Natural killer cell (primary cell): ENCODE measurements at regions not wholly inside any gene's neighbourhood (a gene's known extent, or its start where the extent isn't known, plus 50 kb on each side); places are given as distances from the start of the nearest gene placed in this dataset.

Experiments used
- ATAC-seq, 3 donors: fragments of 150-1000 bp in 2 of 3; fragments of 200-7000 bp in 1 of 3; cut with Tn5 transposase; 1 replicate in 1 of 3; 2 replicates in 2 of 3; pipeline ENCODE4 v1.10.0; 2021; ENCODE audit warnings: mild to moderate bottlenecking in 2 of 3, moderate library complexity in 2 of 3
- DNase-seq, 2 donors: peaks; one replicate each; pipeline versions ENCODE4 v3.0.0 to v3.0.0-alpha.2; 2013 to 2021; ENCODE audit warnings: mixed read lengths in 1 of 2
- H3K27ac ChIP-seq: one replicate; pipeline ENCODE4 v1.5.1; 2013; ENCODE audit warnings: mild to moderate bottlenecking, low read length
- H3K27me3 ChIP-seq: one replicate; pipeline ENCODE4 v1.6.1; 2013; ENCODE audit warnings: low read length; ENCODE audit not compliant: control insufficient read depth, insufficient read depth
- H3K36me3 ChIP-seq: one replicate; pipeline ENCODE4 v1.6.1; 2013; ENCODE audit warnings: low read length; ENCODE audit not compliant: control insufficient read depth, insufficient read depth
- H3K4me1 ChIP-seq: one replicate; pipeline ENCODE4 v1.6.1; 2013; ENCODE audit warnings: low read length; ENCODE audit not compliant: control insufficient read depth, insufficient read depth
- H3K4me3 ChIP-seq: one replicate; pipeline ENCODE4 v1.5.1; 2013; ENCODE audit warnings: low read length
- H3K9me3 ChIP-seq: one replicate; pipeline ENCODE4 v1.6.1; 2013; ENCODE audit warnings: low read length; ENCODE audit not compliant: control insufficient read depth, insufficient read depth
- H3K27ac Mint-ChIP-seq, 2 donors: one replicate each; pipeline ENCODE4 v1.8.0; 2022; ENCODE audit warnings: mild to moderate bottlenecking in 2 of 2, mixed read lengths in 2 of 2, moderate library complexity in 1 of 2
- H3K27me3 Mint-ChIP-seq, 2 donors: one replicate each; pipeline ENCODE4 v1.8.0; 2022; ENCODE audit warnings: low read depth in 2 of 2, mixed read lengths in 2 of 2
- H3K36me3 Mint-ChIP-seq: one replicate; pipeline ENCODE4 v1.8.0; 2022; ENCODE audit warnings: mixed read lengths
- H3K4me1 Mint-ChIP-seq, 2 donors: one replicate each; pipeline ENCODE4 v1.8.0; 2022; ENCODE audit warnings: mixed read lengths in 2 of 2
- H3K4me3 Mint-ChIP-seq: one replicate; pipeline ENCODE4 v1.8.0; 2022; ENCODE audit warnings: mild to moderate bottlenecking, moderate library complexity, mixed read lengths
- H3K9me3 Mint-ChIP-seq, 2 donors: one replicate each; pipeline ENCODE4 v1.8.0; 2022; ENCODE audit warnings: mixed read lengths in 2 of 2
- CTCF ChIP-seq: fragments of 200-600 bp; IDR thresholded peaks from one replicate; pipeline ENCODE4 v1.8.0; 2022; ENCODE audit warnings: antibody characterized with exemption
- WGBS: methylation state at CpG from one replicate; pipeline ENCODE4 v1.1.7; 2013; ENCODE audit warnings: missing lambda C conversion rate; ENCODE audit not compliant: insufficient coverage; 5-methylcytosine and 5-hydroxymethylcytosine counted together
- intact Hi-C: fragments of 100-400 bp; cut with micrococcal nuclease; formaldehyde crosslinking; loops from one replicate; pipeline ENCODE4 v1.14.2; 2022

- no peaks in the 10 kb centered on the region for H3K4me1 Mint-ChIP-seq
- no peaks in the 10 kb centered on the region for H3K4me1 ChIP-seq
- 93% methylated on average over 3 of the region's 3 CpGs for WGBS
- H3K27ac ChIP-seq: no peak overlapping the region
- TF ChIP-seq CTCF: no peak
- no peaks in the 10 kb centered on the region for H3K9me3 ChIP-seq
- intact Hi-C loops: no loop called here
- ATAC-seq (no peak), DNase-seq (no peak)
- peaks cover 0 to 2% of the 10 kb centered on the region in 2 donors for H3K9me3 Mint-ChIP-seq
- H3K36me3 ChIP-seq: no peaks in the 10 kb centered on the region
- H3K27me3 Mint-ChIP-seq: no peaks in the 10 kb centered on the region
- H3K27me3 ChIP-seq: no peaks in the 10 kb centered on the region
- no peak overlapping the region for H3K4me3 Mint-ChIP-seq
- no peak overlapping the region for H3K27ac Mint-ChIP-seq
- no peaks in the 10 kb centered on the region for H3K36me3 Mint-ChIP-seq
- no peak overlapping the region for H3K4me3 ChIP-seq
These were observed 113.2 kb downstream of the MFAP3L start for GRCh38 chr4:169912996-169913395.

GRCh38 chr4:169909897-169910296 is 116.3 kb downstream of the MFAP3L start:
- no peaks in the 10 kb centered on the region for H3K27me3 ChIP-seq
- no peak overlapping the region for H3K4me3 ChIP-seq
- Mint-ChIP-seq H3K36me3 (no peaks in the 10 kb centered on the region), H3K27me3 (no peaks in the 10 kb centered on the region), H3K9me3 (no peaks in the 10 kb centered on the region), H3K27ac (no peak overlapping the region), H3K4me3 (no peak overlapping the region), H3K4me1 (no peaks in the 10 kb centered on the region)
- H3K9me3 ChIP-seq: no peaks in the 10 kb centered on the region
- no peak overlapping the region for H3K27ac ChIP-seq
- ATAC-seq (no peak), DNase-seq (no peak)
- no peaks in the 10 kb centered on the region for H3K36me3 ChIP-seq
- no peak for TF ChIP-seq CTCF
- intact Hi-C loops: no loop called here
- WGBS: no CpG with 5 or more reads among the region's 2 CpGs
- no peaks in the 10 kb centered on the region for H3K4me1 ChIP-seq

GRCh38 chr4:169909479-169909878 is 116.7 kb downstream of the MFAP3L start:
- WGBS: 82% methylated on average over 9 of the region's 9 CpGs
- no peak overlapping the region for H3K27ac ChIP-seq
- Mint-ChIP-seq H3K4me3 (no peak overlapping the region), H3K27ac (no peak overlapping the region), H3K36me3 (no peaks in the 10 kb centered on the region), H3K9me3 (no peaks in the 10 kb centered on the region), H3K4me1 (no peaks in the 10 kb centered on the region), H3K27me3 (no peaks in the 10 kb centered on the region)
- H3K27me3 ChIP-seq: no peaks in the 10 kb centered on the region
- no peaks in the 10 kb centered on the region for H3K36me3 ChIP-seq
- no peak for DNase-seq
- intact Hi-C loops: no loop called here
- no peak for ATAC-seq
- H3K9me3 ChIP-seq: no peaks in the 10 kb centered on the region
- no peak overlapping the region for H3K4me3 ChIP-seq
- no peak for TF ChIP-seq CTCF
- H3K4me1 ChIP-seq: no peaks in the 10 kb centered on the region

- Mint-ChIP-seq H3K9me3 (no peaks in the 10 kb centered on the region), H3K27ac (no peak overlapping the region), H3K27me3 (peaks cover 0 to 3% of the 10 kb centered on the region in 2 donors), H3K4me3 (no peak overlapping the region), H3K36me3 (no peaks in the 10 kb centered on the region), H3K4me1 (no peaks in the 10 kb centered on the region)
- no peak overlapping the region for H3K27ac ChIP-seq
- no peak for TF ChIP-seq CTCF
- no peaks in the 10 kb centered on the region for H3K36me3 ChIP-seq
- H3K9me3 ChIP-seq: no peaks in the 10 kb centered on the region
- H3K4me3 ChIP-seq: no peak overlapping the region
- DNase-seq: no peak
- WGBS: 94% methylated on average over 1 of the region's 1 CpG
- intact Hi-C loops: no loop called here
- no peak for ATAC-seq
- H3K27me3 ChIP-seq: no peaks in the 10 kb centered on the region
- no peaks in the 10 kb centered on the region for H3K4me1 ChIP-seq
These were observed 118.5 kb downstream of the MFAP3L start for GRCh38 chr4:169907705-169908104.
